ENCODE measurements at regions not wholly inside any gene's neighbourhood (a gene's known extent, or its start where the extent isn't known, plus 50 kb on each side); places are given as distances from the start of the nearest gene placed in this dataset.
"Not testable (repeated sequence)": the region's sequence is repeated elsewhere in the genome, so short reads cannot be mapped to it uniquely, and the experiment has no call there.

DNA sequence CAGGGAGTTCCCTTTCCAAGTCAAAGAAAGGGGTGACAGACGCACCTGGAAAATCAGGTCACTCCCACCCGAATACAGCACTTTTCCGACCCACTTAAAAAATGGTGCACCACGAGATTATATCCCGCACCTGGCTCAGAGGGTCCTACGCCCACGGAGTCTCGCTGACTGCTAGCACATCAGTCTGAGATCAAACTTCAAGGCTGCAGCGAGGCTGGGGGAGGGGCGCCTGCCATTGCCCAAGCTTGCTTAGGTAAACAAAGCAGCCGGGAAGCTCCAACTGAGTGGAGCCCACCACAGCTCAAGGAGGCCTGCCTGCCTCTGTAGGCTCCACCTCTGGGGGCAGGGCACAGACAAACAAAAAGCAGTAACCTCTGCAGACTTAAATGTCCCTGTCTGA, 277.8 kb upstream of the ARHGAP42 start:
- DNase-seq = not testable (repeated sequence)

DNA sequence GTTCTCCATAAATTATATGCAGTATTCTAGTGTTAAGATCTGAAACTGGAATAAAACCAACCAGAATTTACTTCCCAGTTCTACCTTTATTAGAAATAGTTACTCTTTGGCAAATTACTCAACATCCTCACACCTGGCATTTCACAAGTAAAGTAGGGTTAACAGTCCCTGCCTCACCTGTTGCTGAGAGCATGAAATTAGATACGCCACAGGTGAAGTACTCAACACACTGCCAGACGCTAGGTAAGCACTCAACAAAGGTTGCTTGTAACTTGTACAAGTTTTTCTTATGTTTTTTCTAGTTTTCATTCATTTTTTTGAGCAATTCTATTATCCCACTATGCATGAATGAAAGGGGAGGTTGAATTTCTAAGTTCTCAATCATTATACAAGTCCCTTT, 267.6 kb upstream of the ARHGAP42 start:
- DNase-seq = no peak

DNA sequence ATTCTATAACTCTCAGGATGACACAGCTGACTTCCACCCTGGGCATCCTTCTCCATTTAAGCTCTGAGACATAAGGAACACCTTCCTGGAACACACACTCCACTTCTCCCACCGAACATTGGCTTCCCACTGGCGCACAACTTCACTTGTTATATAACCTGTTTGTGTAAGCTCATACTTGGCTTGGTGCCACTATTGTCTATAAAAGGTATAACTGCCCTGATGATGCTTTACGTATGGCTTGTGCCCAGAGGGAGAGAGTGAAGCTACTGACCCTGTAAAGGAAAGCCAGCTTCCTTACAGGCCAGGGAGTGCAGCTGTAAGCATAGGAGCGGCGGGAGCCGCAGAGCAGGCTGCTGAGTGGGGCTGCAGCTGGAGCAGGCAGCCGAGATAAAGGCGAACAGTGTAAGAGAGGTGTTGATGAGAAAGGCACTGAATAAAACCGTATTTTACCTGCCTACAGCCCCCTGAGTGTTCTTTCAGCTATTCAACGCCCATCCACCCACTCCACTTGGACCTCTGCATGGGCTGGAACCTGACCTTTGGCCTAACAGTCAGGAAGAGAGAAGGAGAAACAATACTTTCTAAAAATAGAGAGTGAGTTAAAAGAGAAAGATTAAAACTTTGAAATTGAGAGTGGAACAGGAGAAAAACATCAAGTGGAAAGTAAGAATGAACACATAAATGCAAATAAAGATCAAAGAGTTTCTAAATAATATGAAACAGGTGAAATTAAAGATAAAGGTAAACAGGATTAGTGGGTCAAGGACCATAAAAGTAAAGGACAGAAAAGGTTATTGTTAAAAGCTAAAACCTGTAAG, 252.1 kb upstream of the ARHGAP42 start:
- DNase-seq = peak; percentile 3 to 19

DNA sequence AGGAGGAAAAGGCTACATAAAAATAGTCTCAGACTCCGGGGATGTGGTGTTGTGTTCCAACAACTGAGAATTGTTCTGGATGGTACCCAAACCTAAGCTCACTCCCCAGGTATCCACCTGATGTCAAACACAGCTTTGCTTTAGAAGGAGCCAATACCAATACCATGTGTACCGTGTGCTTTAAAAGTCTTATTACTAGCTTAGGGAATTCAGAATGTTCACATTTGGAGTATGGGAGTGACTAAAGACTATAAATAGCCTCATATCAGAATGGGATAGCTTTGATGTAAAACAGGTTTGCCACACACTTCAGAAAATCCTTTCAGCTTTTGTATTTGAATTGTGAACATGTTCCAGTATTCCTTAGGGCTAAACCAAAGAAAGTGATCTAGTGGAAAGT, 248.7 kb upstream of the ARHGAP42 start:
- no peak for DNase-seq

DNA sequence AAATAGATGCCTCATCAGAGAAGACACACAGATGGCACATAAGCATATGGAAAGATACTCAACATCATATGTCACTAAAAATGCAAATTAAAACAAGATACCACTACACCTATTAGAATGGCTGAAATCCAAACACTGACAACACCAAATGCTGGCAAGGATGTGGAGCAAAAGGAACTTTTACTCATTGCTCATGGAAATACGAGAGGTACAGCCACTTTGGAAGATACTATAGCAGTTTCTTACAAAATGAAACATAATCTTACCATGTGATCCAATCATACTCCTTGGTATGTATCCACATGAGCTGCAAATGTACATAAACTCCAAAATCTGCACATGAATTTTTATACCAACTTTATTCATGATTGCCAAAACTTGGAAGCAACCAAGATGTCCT, 246.0 kb upstream of the ARHGAP42 start:
- DNase-seq = no peak

DNA sequence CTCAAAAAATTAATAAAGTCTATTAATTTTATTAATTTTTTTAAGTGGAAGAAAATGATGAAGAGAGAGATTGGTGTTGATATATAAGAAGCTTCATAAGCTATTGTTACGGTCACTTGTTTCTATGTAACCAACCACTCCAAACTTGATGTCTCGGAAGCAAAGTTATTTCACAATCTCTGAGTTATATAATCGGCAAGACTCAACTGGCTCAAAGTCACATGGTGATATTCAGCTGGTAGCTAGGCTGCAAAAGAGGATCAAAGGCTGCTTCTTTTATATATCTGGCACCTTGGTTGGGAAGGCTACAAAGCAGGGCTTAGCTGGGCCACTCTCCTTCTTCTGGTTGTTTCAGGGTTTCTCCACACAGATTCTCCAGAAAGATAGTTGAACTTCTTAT, 245.1 kb upstream of the ARHGAP42 start:
- no peak for DNase-seq

DNA sequence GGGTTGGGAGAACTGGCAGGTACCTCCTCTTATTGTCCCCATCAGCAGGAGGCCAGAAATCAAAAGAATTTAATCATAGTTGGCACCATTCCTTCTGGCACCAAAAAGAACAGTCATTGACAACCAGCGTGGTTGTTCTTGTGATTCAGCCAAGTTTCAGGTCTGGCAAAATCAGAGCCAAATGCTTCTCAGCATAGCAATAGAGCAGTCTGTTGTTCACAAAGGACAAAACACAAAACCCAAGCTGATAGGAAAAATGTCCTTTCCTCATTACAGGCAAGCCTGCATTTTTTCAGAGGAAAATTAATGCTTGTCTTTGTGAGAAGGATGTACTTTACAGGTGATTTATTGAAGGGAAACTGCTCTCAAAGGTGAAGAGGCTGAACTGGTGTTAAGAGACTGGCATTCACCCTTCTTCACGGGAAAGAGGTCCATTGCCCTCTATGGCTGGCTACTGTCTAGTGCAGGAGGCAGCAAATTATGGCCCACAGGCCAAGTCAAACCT, 241.8 kb upstream of the ARHGAP42 start:
- peak; percentile 19 to 38 for DNase-seq

DNA sequence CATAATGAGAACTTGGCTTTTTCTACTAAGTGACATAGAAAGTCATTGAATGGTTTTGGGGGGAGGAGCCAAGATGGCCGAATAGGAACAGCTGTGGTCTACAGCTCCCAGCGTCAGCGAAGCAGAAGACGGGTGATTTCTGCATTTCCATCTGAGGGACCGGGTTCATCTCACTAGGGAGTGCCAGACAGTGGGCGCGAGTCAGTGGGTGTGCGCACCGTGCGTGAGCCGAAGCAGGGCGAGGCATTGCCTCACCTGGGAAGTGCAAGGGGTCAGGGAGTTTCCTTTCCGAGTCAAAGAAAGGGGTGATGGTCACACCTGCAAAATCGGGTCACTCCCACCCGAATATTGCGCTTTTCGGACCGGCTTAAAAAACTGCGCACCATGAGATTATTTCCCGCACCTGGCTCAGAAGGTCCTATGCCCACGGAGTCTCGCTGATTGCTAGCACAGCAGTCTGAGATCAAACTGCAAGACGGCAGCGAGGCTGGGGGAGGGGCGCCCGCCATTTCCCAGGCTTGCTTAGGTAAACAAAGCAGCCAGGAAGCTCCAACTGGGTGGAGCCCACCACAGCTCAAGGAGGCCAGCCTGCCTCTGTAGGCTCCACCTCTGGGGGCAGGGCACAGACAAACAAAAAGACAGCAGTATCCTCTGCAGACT, 235.2 kb upstream of the ARHGAP42 start:
- not testable (repeated sequence) for DNase-seq

DNA sequence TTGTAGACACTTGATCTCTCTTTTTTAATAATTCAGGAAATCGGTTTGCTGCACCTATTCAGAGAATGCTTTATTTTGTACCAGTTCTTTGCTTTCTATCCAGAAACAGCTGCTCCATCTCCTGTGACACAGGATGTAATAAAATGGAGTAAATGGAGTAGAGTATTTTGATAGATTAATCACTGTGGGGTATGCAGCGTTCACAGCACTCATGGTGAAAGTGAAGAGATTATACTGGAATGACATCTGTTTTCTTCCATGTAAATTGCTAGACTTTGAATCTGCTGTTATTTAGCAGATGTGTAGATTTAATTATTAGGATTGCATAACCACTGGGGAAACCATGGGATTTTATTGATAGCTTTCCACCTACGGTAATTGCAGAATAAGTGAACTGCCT, 227.3 kb upstream of the ARHGAP42 start:
- DNase-seq = no peak

DNA sequence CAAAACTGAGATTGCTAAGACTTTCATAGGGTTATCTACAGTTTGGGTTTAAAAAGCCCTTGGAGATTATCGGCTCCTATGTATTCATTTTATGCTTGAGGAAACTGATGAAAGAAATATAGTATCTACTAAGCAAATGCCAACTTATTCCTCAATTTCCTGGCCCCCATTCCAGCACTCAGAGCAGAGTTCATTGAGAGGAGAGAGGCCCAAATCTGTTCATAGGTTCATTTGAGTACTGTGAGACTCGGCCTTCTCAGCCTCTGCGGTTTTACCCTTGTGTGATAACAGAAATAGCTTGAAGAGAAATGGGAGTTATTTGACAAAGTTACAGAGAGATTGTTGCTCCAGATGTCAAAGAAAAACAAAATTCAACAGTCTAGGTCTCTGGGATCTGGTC, 226.7 kb upstream of the ARHGAP42 start:
- no peak for DNase-seq

DNA sequence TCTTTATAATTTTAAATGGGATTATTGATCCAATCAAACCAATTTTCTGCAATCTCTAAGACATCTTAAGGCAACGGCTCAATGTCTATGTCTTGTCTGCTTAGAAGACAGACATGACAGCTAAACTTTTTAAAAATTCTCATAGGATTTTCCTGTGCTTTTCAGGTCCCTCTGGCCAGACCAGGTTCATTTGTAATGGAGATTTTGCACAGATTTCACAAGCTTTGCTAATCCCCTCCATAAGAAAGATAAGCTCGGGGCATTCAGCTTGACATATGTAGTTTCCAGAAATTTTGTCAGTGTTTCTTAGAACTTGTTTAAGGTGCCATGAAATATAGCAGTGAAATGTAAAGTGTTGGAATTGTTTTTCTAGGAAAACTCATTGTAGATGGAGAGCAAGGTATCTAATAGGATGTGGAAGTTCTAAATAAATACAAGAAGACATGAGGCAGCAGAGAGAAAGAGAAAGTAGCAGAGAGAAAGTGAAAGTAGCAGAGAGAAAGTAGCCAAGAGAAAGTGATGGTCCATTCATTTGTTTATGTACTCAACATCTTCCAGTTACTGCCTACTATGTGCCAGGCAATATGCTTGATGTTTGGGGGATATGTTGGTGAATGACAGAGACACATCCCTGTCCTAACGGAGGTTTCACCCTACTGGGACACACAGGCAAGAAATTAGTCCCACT, 219.1 kb upstream of the ARHGAP42 start:
- DNase-seq = no peak

DNA sequence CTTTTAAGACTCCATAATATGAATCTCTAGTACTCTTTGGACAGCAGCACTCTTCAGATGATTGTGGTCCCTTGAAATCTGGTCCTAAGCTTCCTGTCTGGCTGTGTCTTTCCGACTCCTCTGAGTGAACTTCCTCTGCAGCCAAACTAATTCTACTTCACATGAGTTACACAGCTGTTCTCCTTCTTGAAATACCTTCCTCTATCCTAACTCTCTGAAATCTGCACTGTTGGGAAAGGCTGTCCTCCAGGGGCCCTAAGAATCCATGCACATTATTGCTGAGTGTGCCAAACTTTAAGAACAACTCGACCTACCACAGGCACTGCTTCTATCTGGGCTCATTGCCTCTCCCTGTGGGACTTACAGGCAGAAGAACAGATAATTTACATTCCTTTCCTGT, 217.3 kb upstream of the ARHGAP42 start:
- no peak for DNase-seq

DNA sequence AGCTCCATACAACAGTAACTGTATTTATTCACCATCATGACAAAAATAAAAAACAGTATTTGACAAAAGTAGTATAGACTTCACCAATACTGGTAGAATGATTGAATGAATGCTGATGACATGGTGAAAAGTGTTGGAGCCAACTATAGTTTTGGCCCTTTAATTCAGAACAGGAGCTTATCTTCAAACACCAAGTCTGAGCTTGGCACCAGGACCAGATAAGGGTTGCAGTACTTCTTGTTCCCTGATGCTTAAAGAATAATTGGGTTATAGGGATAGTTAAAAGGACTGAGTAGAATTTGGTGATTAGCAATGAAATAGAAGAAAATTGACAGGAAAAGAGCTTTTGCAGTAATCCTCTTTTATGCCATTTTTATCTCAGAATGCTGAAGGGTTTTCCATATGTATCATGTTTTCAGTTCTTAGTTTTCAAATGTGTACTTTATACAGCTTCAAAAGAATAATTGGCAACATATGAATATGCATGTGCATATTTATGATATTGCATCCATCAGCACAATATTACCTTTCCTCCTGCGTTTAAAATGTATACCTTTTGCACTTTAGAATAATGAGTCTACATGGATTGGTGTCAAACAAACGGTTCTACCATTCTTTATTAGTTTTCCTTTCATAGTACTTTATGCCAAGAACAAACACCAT, 214.2 kb upstream of the ARHGAP42 start:
- no peak for DNase-seq

DNA sequence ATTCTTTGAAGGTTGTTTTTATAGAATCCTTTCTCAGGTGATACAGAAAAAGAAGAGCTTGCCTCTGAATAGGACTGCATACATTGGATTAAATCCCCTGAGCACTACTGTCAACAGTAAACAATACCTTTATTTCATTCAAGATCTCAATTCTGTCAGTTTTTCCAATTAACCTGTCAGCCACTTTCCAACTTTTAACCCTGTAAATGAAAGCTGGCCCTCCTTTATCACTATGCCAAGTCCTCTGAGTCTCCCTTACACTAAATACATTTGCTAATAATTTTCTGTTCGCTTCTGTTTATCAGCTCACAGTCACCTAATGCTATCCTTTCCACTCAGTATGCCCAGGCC, 213.7 kb upstream of the ARHGAP42 start:
- DNase-seq = no peak

DNA sequence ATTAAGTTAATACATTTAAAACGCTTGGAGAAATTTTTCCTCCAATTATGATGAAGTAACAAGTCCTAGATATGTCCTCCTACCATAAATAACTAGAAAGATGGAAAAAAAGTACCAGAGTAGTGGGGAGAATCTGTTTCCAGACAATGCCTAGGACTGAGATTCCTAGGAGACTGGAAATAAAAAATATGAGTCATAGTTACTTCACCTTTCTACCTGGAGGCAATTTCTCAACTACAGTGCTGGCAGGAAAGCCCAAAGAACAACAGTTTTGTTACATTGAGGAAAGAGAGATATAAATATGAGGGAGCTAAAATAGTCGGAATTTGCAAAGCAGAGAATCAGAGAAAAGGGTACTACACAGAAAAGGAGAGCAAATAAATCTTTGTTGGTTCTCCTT, 202.1 kb upstream of the ARHGAP42 start:
- no peak for DNase-seq

DNA sequence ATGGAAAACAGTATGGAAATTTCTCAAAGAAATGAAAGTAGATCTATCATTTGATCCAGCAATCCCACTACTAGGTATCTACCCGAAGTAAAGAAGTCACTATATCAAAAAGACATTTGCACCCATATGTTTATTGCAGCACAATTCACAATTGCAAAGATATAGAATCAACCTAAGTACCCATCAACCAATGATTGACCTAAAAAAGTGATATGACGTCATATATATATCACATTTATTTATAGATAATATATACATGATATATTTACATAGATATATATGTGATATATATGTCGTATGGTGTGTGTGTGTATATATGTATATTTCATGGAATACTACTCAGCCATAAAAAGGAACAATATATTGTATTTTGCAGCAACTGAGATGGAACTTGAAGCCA, 188.3 kb upstream of the ARHGAP42 start:
- DNase-seq = no peak

DNA sequence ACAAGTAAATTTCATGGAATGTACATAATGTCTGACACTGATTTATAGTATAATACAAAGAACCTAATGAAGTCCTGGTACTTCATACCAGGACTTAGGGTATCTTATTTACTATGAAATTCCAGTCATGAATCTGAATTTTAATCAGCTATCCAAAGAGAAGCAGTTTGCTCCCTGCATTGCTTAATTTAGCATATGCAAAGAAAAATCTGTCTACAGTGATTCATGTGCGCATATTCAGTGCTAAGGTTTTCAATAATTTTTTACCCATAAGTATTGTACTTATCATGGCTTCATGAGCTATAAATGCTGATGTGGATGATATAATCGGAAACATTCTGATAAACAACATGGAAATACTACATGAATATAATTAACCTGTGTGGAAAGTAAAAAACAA, 185.6 kb upstream of the ARHGAP42 start:
- DNase-seq = no peak

DNA sequence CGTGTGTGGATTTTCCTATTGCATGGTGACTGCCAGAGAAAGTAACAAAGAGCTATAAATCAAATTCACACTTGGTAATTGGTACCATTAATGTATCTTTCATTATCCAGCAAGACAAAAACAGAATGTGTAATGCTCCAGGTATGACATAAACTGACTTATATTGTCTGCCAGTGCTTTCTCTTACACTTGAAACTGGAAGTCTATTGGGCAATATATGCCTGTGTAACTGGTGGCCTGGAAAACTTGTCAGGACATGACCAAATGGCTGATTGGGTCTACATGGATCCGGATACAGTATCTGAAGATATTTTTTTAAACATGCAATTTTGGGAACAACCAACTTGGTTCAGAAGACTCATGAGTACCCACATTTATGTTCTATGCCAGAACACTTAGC, 174.6 kb upstream of the ARHGAP42 start:
- DNase-seq = no peak

DNA sequence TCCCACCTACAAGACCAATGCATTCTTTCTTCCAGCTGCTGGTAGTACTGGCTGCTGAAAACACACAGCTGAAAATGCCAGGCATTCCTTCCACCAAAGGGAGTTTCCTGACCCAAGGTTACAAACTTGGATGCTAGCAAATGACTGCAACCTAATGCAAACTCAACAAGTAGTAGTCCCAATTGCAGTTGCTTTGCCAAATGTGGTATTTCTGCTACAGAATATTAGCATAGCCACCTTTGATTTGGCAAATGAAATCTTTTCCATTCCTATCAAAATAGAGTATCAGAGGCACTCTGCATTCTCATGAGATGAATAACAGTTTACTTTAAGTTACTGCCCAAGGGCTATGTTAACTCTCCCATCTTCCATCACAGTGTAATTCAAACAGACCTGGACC, 172.0 kb upstream of the ARHGAP42 start:
- DNase-seq = no peak

DNA sequence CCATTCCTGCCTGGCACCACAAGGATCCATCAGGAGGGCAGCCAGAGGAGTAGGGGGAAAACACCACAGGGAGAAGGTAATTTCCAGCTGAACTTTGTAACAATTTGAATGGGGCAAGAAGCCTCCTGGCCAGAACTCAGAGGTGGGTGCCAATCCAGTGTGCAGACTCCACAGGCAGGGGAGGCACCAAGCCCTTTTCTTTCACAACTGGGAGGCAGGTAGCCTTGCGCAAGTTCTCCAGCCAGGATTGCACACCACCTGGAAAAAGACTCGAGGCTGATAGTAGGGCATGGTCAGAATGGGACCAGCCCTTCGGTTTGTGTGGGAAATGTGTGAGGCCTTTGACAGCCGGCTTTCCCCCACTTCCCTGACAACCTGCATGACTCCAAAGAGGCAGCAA, 161.9 kb upstream of the ARHGAP42 start:
- DNase-seq = no peak

DNA sequence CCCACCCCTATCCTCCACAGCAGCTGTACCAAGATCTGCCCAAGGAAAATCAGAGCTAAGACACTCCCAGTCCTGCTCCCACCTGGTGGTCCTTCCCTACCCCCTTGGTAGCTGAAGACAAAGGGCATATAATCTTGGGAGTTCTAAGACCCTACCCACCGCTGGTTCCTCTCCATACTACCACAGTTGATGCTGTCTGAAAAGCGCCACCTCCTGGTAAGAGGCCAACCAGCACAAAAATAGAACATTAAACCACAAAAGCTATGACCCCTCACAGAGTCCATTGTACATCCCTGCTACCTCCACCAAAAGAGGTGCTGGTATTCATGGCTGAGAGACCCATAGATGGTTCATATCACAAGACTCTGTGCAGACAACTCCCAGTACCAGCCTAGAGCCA, 161.5 kb upstream of the ARHGAP42 start:
- no peak for DNase-seq

DNA sequence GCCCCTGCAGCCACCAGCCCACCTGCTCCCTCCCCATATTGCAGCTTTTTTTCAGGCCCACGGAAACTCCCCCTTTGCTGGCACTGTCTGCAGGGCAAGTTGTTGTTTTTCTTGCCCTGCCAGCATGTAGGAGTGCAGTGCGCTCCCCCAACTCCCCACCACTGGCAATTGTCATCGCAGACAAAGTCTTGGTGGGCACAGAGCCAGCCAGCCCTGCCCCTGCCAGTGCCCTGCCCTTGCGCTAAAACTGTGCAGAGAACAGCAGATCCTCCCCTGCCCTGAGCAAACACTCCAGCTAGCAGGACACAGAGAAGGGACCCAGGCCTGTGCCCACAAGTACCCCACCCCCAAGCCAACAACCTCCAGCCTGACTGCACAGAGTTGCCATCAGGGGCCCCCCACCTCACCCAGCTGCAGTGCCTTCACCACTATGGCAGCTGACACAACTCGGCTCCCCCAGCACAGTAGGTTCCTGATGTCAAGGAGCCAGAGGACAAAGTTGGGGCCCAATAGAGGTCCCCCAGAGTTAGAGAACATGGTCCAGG, 158.1 kb upstream of the ARHGAP42 start:
- no peak for DNase-seq

DNA sequence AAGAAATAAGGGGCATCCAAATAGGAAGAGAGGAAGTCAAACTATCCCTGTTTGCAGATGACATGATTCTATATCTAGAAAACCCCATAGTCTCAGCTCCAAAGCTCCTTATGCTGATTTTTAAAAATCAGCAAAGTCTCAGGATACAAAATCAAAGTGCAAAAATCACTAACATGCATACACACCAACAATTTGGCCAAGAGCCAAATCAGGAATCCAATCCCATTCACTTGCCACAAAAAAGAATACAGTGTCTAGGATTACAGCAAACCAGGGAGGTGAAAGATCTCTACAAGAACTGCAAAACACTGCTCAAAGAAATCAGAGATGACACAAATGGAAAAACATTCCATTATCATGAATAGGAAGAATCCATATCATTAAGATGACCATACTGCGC, 155.8 kb upstream of the ARHGAP42 start:
- not testable (repeated sequence) for DNase-seq
